AG10803 (cell line): ENCODE measurements at regions not wholly inside any gene's neighbourhood (a gene's known extent, or its start where the extent isn't known, plus 50 kb on each side); places are given as distances from the start of the nearest gene placed in this dataset.

ENCODE experiments used
- DNase-seq: peaks from one replicate; pipeline ENCODE4 v3.0.0; 2010; ENCODE audit warnings: low read depth
- H3K4me3 ChIP-seq: 2 replicates; pipeline ENCODE4 v1.5.1; 2011; ENCODE audit warnings: mild to moderate bottlenecking, low read length, control low read depth
- CTCF ChIP-seq: conservative IDR thresholded peaks from 2 replicates; pipeline ENCODE4 v1.5.1; 2011; ENCODE audit warnings: mild to moderate bottlenecking, low read length, control low read depth, inconsistent platforms

GRCh38 chr5:74288038-74288437, 352.5 kb downstream of the ENC1 start:
- no peak overlapping the region for H3K4me3 ChIP-seq
- no peak for DNase-seq
- TF ChIP-seq CTCF: no peak

GRCh38 chr5:74286734-74287695, 353.5 kb downstream of the ENC1 start:
- DNase-seq: no peak
- no peak overlapping the region for H3K4me3 ChIP-seq
- TF ChIP-seq CTCF: no peak

GRCh38 chr5:74285675-74286280, 354.8 kb downstream of the ENC1 start:
- no peak for DNase-seq
- no peak for TF ChIP-seq CTCF
- no peak overlapping the region for H3K4me3 ChIP-seq

GRCh38 chr5:74282490-74282889, 358.0 kb downstream of the ENC1 start:
- TF ChIP-seq CTCF: no peak
- no peak overlapping the region for H3K4me3 ChIP-seq
- DNase-seq: no peak

GRCh38 chr5:74281166-74281565, 359.4 kb downstream of the ENC1 start:
- no peak for DNase-seq
- no peak overlapping the region for H3K4me3 ChIP-seq
- no peak for TF ChIP-seq CTCF

GRCh38 chr5:74280306-74280705, 360.2 kb downstream of the ENC1 start:
- no peak for TF ChIP-seq CTCF
- no peak for DNase-seq
- H3K4me3 ChIP-seq: no peak overlapping the region

- no peak for TF ChIP-seq CTCF
- H3K4me3 ChIP-seq: no peak overlapping the region
- DNase-seq: no peak
Observed at GRCh38 chr5:74279244-74279643, 361.3 kb downstream of the ENC1 start.
